Stimulated activated CD4-positive, alpha-beta T cell treated with anti-CD3 and anti-CD28 coated beads, TNF-alpha, amount 100 ng/mL, for 4 hours (primary cell): ENCODE measurements at regions not wholly inside any gene's neighbourhood (a gene's known extent, or its start where the extent isn't known, plus 50 kb on each side); places are given as distances from the start of the nearest gene placed in this dataset.
"Not testable (repeated sequence)": the region's sequence is repeated elsewhere in the genome, so short reads cannot be mapped to it uniquely, and the experiment has no call there.

Source experiments
- DNase-seq, 3 experiments: peaks; one replicate each; pipeline ENCODE4 v3.0.0-alpha.2; 2020; ENCODE audit warnings: low read depth in 3 of 3

DNA sequence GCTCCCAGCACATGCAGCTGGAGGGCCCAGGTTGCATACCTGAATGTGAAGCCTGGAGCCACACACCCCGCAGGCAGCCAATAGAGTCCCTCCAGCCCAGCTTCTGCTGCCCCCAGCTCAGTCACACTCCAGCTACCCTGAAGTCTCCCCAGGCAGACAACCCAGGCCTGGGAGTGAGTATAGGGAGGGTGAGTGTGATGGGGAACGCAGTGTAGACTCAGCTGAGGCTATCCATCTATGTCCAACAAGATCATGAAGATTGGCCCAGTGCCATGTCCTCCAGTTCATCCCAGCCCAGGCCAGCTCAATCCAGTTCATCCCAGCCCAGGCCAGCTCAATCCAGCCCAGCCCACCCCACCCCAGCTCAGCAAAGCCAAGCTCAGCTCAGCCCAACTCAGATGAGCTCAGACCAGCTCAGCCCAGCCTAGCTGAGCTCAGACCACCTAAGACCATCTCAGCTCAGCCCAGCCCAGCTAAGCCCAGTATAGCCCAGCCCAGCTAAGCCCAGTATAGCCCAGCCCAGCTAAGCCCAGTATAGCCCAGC is 330.4 kb downstream of the TMEM121 start:
- DNase-seq = no peak

- no peak for DNase-seq
Measured at GRCh38 chr14:105857220-105857825, 330.9 kb downstream of the TMEM121 start.

DNA sequence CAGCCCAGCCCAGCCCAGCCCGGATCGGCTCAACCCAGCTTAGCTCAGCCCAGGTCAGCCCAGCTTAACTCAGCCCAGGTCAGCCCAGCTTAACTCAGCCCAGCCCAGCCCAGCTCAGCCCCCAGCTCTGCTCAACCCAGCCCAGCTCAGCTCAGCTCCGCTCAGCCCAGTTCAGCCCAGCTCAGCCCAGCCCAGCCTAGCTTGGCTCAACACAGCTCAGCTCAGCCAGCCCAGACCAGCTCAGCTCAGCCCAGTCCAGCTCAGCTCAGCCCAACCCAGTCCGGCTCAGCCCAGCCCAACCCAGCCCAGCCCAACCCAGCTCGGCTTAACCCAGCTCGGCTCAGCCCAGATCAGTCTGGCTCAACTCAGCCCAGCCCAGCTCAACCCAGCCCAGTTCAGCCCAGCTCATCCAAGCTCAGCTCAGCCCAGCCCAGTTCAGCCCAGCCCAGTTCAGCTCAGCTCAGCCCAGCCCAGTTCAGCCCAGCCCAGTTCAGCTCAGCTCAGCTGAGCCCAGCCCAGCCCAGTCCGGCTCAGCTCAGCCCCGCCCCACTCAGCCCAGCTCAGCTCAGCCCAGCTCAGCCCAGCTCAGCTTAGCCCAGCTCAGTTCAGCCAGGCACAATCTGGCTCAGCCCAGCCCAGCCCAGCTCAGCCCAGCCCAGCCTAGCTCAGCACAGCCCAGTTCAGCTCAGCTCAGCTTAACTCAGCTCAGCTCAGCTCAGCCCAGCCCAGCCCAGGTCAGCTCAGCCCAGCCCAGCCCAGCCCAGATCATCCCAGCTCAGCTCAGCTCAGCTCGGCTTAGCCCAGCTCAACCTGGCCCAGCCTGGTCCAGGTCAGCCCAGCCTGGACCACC is 331.7 kb downstream of the TMEM121 start:
- DNase-seq = no peak

GRCh38 chr14:105858676-105859025 is 332.3 kb downstream of the TMEM121 start:
- no peak for DNase-seq

- DNase-seq = not testable (repeated sequence)
Measured at GRCh38 chr14:105859073-105859716, 332.8 kb downstream of the TMEM121 start.

DNA sequence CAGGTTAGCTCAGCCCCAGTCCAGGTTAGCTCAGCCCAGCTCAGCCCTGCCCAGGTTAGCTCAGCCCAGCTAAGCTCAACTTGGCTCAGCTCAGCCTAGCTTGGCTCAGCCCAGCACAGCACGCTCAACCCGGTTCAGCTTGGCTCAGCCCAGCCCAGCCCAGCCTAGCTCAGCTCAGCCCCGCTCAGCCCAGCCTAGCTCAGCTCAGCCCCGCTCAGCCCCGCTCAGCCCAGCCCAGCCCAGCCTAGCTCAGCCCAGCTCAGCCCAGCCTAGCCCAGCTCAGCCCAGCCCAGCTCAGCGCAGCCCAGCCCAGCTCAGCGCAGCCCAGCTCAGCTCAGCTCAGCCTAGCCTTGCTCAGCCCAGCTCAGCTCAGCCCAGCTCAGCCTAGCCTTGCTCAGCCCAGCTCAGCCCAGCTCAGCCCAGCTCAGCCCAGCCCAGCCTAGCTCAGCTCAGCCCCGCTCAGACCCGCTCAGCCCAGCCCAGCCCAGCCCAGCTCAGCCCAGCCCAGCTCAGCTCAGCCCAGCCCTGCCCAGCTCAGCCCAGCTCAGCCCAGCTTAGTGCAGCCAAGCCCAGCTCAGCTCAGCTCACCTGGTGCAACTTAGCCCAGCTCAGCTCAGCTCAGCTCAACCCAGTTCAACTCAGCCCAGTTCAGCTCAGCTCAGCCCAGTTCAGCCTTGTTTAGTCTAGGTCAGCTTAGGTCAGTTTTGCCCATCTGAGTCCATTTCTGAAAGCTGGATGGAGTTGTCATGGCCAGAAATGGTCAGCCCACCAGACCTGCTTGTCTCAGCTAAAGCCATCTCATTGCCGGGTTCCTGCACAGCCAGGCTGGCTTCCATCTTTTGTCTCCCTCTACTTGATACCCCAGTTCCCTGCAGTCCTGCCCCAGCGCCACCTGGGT is 333.6 kb downstream of the TMEM121 start:
- no peak for DNase-seq

- no peak for DNase-seq
Measured at GRCh38 chr14:105860615-105861580, 334.5 kb downstream of the TMEM121 start.

GRCh38 chr14:105861985-105862465 is 335.6 kb downstream of the TMEM121 start:
- no peak for DNase-seq

DNA sequence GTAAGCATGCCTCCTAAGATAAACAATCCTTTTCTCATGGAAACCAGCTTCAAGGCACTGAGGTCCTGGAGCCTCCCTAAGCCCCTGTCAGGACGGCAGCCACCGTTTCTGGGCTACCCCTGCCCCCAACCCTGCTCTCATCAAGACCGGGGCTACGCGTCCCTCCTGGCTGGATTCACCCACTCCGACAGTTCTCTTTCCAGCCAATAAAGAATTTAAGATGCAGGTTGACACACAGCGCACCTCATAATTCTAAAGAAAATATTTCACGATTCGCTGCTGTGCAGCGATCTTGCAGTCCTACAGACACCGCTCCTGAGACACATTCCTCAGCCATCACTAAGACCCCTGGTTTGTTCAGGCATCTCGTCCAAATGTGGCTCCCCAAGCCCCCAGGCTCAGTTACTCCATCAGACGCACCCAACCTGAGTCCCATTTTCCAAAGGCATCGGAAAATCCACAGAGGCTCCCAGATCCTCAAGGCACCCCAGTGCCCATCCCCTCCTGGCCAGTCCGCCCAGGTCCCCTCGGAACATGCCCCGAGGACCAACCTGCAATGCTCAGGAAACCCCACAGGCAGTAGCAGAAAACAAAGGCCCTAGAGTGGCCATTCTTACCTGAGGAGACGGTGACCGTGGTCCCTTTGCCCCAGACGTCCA is 336.3 kb downstream of the TMEM121 start:
- DNase-seq = no peak

- DNase-seq = no peak
Measured at GRCh38 chr14:105863296-105864108, 337.1 kb downstream of the TMEM121 start.

DNA sequence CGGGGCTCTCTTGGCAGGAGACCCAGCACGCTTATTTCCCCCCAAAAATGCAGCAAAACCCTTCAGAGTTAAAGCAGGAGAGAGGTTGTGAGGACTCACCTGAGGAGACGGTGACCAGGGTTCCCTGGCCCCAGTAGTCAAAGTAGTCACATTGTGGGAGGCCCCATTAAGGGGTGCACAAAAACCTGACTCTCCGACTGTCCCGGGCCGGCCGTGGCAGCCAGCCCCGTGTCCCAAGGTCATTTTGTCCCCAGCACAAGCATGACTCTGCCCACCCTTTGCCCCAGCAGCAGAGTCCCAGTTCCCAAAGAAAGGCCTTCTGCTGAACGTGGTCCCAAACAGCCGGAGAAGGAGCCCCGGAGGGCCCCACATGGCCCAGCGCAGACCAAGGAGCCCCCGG is 337.7 kb downstream of the TMEM121 start:
- DNase-seq = no peak

DNA sequence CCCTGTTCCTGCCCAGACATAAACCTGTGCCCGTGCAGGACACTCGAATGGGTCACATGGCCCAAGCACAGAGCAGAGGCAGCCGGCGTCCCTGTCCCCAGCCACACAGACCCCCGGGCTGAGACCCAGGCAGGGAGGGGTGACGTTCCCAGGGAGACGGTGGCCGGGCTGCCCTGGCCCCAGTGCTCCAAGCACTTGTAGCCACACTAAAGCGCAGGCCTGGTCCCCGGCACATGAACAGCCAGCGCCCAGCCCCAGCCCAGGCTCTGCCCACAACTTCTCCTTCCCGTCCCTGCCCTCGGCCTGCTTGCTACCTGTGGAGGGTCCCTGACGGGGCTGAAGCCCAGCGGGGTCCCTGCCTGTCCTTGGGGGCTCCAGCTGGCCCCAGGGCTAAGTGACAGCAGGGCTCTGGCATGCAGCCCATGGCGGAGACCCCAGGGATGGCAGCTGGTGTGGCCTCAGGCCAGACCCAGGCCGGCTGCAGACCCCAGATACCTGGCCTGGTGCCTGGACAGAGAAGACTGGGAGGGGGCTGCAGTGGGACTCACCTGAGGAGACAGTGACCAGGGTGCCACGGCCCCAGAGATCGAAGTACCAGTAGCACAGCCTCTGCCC is 338.4 kb downstream of the TMEM121 start:
- no peak for DNase-seq

GRCh38 chr14:105865266-105865903 is 339.0 kb downstream of the TMEM121 start:
- no peak for DNase-seq

DNA sequence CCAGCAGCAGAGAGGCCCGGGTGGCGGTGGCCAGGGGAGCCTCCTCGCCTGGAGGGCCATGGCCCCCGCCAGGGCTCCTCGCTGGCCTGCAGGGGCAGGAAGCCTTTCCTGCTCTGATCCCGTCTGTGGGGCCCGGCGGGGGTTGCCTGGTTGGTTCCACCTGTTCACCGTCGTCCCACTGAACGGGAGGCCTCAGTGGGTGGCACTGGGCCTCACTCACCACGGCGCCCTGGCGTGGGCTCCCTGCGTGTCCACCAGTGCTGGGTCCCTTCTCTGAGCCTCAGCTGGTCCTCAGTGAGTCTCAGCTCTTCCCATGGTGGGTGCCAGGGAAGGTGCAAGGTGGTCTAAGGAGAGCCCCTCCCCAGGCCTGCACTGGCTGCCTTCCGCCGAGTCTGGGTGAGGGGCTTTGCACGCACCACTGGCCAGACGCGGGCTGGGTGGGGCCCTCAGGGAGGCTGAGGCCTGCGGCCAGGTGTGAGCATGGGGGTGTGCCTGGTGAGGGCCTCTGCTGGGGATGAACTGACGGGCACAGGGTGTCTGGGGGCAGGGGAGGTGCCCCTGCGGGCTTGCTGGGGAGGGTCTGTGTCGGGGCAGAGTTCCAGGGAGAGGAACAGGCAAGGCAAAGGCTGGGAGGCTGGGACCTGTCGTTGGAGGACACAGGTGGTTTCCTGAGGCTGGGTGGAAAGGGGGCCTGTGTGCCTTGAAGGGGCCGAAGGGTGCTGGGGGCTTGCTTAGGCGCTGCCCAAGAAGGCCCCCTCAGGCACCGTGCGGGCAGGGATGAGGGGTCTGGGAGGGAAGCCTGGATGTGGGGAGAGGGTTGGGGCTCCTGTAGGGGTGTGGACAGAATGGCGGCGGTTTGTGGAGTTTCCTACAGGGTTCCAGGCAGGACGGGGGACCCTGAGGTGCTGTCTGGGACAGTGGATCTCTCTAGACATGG is 339.8 kb downstream of the TMEM121 start:
- no peak for DNase-seq

GRCh38 chr14:105866841-105867321 is 340.5 kb downstream of the TMEM121 start:
- DNase-seq = no peak

- no peak for DNase-seq
Measured at GRCh38 chr14:105867961-105868599, 341.7 kb downstream of the TMEM121 start.
